Hepatocyte (in vitro differentiated cells): ENCODE measurements at regions not wholly inside any gene's neighbourhood (a gene's known extent, or its start where the extent isn't known, plus 50 kb on each side); places are given as distances from the start of the nearest gene placed in this dataset.

Experiments used
- EZH2 ChIP-seq: fragments of 200-600 bp; sonication (generic); IDR thresholded peaks from 2 replicates; pipeline ENCODE4 v1.6.1; 2016; ENCODE audit warnings: antibody characterized with exemption, mild to moderate bottlenecking, borderline replicate concordance
- TF ChIP-seq, protein P1 (sequence below): fragments of 200-600 bp; sonication (generic); IDR thresholded peaks from 2 replicates; pipeline ENCODE4 v1.5.1; 2016; ENCODE audit warnings: antibody characterized with exemption, mild to moderate bottlenecking; ENCODE audit not compliant: poor library complexity

DNA sequence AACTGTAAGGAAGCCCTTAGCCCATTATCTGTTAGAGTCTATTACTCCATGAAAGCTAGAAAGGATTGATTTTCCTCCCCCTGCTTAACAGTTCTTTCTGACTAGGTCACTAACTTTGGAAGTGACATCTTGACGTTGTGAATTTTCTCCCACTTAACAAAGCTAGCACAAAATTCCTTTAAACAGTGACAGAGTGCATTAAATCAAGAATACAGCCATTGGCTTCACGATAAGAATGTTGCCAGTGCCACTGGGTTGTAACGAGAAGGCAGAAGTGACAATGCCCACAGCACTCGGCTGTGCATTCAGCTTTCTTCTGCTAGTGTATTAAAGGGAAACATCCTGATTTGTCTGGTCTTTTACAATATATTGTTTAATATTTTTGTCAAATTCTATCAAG is 182.7 kb upstream of the DTNBP1 start:
- TF ChIP-seq EZH2: no peak
- TF ChIP-seq, protein P1, sequence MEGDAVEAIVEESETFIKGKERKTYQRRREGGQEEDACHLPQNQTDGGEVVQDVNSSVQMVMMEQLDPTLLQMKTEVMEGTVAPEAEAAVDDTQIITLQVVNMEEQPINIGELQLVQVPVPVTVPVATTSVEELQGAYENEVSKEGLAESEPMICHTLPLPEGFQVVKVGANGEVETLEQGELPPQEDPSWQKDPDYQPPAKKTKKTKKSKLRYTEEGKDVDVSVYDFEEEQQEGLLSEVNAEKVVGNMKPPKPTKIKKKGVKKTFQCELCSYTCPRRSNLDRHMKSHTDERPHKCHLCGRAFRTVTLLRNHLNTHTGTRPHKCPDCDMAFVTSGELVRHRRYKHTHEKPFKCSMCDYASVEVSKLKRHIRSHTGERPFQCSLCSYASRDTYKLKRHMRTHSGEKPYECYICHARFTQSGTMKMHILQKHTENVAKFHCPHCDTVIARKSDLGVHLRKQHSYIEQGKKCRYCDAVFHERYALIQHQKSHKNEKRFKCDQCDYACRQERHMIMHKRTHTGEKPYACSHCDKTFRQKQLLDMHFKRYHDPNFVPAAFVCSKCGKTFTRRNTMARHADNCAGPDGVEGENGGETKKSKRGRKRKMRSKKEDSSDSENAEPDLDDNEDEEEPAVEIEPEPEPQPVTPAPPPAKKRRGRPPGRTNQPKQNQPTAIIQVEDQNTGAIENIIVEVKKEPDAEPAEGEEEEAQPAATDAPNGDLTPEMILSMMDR: no peak
